HG03159 (cell line): ENCODE measurements at regions not wholly inside any gene's neighbourhood (a gene's known extent, or its start where the extent isn't known, plus 50 kb on each side); places are given as distances from the start of the nearest gene placed in this dataset.

ENCODE experiments used
- ATAC-seq: cut with Tn5 transposase; IDR thresholded peaks from one replicate; pipeline ENCODE4 v1.9.1; 2021; ENCODE audit warnings: mild to moderate bottlenecking, moderate library complexity; ENCODE audit not compliant: unreplicated experiment

DNA sequence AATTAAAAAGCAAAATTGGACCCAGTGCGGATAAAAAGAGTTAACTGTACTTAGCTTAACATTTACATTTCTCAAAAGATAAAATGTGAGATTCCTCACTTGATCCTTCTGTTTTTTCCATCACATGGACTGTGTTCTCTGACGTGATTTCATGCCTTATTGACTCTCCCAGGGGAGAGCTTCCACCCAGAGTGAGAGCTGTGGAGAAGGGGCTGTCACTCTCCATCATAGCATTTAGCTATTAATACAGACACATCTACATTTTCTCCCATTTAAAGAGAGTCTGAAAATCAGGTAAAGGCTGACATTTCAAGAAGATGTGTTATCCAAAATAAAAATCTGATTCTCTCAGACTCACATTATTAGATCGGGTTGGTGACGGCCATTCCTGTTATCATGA, 493.8 kb downstream of the FBXO15 start:
- no peak for ATAC-seq

DNA sequence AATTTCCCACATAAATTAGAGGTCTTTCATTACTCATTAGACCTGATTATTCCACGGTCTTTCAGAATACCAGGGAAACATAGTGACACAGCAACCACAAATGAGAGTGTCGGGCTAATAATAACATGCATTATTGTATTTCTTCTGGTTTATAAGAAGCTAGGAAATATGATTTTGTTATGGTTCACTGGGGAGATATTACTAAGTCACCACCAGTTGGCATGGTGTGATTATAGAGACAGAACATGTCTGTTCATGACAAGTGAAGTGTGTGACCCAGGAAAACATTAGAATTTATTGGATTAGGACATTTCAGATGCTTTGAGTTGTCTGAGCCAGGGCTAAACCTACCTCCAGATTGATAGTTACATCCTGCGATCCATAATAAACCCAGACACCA, 494.4 kb downstream of the FBXO15 start:
- ATAC-seq, result no peak

GRCh38 chr18:73647391-73647790, 500.2 kb downstream of the FBXO15 start:
- no peak for ATAC-seq

- no peak for ATAC-seq
Measured at GRCh38 chr18:73646772-73647171, 500.9 kb downstream of the FBXO15 start.

DNA sequence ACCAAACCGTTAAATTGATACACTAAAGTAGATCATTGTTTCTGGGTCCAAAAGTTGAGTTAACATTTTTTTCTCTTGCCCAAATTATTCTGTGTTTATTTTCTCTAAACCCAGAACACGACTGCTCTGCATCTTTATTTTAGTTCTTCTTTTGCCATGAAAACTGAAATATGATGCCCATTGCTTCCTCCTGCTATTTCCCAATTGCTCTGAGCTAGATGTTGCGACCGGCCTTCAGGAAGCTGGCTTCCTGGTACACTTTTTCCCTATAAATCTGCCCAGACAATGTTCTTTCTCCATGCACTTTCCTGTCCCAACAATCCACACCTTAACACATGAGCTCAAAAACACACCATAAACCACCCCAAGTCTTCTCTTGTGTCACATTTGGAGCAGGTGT, 501.4 kb downstream of the FBXO15 start:
- ATAC-seq, result no peak

GRCh38 chr18:73645160-73645715, 502.4 kb downstream of the FBXO15 start:
- no peak for ATAC-seq

GRCh38 chr18:73639788-73640187, 507.8 kb downstream of the FBXO15 start:
- no peak for ATAC-seq

- no peak for ATAC-seq
Measured at GRCh38 chr18:73638709-73639108, 508.9 kb downstream of the FBXO15 start.

DNA sequence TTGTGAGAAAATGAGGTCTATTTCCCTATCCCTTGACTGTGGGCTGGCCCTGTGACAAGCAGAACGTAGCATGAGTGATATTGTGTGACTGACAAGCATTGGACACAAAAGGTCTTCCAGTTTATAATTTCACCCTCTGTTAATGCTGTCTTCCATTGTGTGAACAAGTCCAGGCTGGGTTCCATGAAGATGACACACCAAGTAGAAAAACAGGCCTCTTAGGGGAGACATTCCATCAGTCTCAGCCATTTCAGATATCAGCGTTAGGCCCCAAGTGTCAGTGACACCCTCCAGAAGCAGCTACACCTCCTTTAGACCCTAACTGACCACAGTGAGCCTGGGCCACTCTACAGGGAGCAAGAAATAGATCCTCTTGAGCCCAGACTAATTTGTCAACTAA, 511.3 kb downstream of the FBXO15 start:
- no peak for ATAC-seq

GRCh38 chr18:73626859-73627258, 520.8 kb downstream of the FBXO15 start:
- no peak for ATAC-seq

GRCh38 chr18:73626221-73626620, 521.4 kb downstream of the FBXO15 start:
- ATAC-seq, result no peak

DNA sequence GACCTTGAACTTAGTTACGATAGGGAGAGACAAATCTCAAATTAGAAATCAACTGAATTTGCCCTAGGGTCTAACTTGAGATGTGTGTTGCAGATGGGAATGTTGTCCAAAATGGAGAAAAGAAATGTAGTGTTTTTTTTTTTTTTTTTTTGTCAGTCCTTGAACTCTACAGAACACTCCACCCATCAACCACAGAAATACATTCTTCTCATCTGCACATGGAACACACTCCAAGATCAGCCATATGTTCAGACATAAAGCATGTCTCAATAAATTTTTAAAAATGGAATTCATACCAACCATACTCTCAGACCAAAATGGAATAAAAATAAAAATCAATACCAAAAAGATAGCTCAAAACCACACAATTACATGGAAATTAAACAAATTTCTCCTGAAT, 526.5 kb downstream of the FBXO15 start:
- no peak for ATAC-seq

GRCh38 chr18:73617981-73618380, 529.7 kb downstream of the FBXO15 start:
- no peak for ATAC-seq

DNA sequence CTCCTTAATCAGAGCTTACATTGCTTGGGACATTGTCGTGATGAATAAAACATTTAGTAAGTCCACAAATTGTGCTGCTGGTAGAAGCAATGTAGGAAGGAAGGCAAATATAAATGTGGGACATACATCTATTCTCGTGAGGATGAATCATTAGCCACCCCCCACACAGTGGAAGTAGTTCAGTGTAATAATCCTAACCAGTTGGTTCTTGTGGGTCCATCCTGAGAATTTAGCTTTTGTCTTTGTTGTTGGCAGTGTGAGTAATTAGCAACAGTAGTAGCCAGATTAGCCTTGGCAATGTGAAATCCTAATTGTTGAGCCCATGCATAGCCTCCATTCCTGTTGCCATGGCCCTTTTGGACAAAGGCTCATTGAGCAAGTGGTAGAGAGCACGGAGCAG, 532.1 kb downstream of the FBXO15 start:
- ATAC-seq, result no peak

DNA sequence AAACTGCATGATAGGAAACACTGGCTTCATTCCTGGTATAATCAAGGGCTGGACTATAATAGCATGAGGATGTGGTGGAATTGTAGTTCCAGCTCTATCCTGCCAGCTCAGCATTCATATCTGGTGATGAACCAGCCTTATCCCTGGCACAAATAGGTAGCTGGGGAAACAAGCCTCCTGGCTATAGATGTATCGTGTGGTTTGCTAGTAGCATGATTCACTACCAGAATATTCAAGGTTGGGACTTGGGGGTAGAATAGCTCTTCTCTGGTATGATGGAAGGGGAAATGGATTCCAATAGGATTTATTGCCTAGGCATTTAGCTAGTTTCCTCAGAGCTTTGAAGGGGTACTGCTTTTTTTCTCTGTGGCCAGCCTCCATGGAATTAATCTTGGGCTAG, 532.8 kb downstream of the FBXO15 start:
- ATAC-seq, result no peak

DNA sequence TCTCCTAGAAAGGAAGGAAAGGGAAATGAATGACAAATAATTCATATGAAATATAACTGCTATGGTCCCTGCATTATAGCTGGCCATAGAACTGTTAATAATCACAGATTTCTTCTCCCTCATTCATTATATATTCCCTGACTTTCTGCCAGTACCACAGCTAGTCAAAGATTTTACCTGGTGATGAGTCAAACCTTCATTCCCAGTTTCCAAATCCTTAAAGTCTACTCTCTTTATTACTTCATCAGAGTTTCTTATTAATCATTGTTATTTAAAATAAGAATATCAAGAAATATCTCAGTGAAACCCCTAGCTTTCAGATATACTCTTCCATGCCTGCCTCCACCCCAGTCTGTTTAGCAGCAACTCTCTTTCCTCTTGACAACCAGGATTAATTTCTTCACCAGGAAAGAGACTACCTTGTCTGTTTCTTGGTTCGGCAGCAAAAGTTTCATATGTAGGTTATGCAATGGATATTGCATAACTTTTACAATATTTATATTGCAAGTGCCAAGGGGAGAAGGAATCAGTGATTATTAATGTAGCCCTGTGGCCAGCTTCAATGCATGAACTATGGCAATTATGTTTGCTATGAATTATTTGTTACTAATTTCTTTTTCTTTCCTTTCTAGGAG, 533.8 kb downstream of the FBXO15 start:
- ATAC-seq, result no peak

DNA sequence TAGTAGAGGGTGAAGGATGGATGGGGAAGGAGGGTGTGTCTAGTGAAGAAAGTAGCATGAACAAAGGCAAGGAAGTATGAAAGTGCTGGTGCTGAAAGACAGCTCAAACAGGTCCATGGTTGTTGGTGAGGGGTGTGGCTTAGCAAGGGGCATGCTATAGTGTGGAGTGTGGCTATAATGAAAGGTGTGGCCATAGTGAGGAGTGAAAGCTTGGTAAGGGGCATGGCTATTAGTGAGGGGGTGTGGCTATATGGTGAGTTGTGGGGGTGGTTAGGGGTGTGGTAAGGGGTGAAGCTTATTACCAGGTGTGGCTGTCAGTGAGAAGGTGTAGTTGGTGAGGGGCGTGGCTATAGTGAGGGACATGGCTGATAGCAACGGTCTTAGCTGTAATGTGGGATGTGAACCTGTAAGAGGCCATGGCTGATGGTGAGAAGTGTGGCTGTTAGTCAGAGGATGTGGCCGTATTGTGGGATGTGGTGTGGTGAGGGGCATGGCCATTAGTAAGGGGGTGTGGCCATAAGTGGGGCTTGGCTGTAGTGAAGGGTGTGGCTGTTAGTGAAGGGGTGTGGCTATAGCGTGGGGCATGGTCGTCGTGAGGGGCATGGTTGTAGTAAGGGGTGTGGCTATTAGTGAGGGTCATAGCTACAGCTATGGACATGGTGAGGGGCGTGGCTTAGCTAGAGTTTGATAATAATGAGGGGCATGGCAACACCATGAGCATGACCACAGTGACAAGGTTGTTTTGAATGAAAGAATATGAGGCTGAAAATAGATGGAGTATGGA, 549.6 kb downstream of the FBXO15 start:
- no peak for ATAC-seq

GRCh38 chr18:73594749-73595148, 552.9 kb downstream of the FBXO15 start:
- no peak for ATAC-seq

GRCh38 chr18:73593207-73593606, 554.4 kb downstream of the FBXO15 start:
- ATAC-seq, result no peak

- no peak for ATAC-seq
Measured at GRCh38 chr18:73590950-73591349, 556.7 kb downstream of the FBXO15 start.

DNA sequence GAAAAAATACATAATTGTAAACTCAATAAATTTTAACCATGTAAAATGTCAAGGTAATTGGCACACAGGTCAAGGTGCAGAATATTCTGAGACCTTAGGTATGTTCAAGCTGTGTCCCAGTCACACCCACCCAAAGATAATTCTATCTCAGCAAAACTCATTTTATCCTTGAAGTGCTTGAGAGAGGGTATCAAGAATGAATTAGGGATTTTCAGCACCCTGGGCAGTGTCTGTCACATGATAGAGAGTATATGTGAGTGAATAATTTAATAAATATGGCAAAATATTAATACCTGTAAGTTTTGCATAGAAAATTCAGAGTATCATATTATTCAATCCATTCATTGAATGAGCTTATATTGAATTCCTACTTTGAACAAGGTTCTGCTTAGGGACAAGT, 567.9 kb downstream of the FBXO15 start:
- no peak for ATAC-seq

- no peak for ATAC-seq
Measured at GRCh38 chr18:73577365-73577764, 570.3 kb downstream of the FBXO15 start.
